ENCODE measurements at regions not wholly inside any gene's neighbourhood (a gene's known extent, or its start where the extent isn't known, plus 50 kb on each side); places are given as distances from the start of the nearest gene placed in this dataset.

DNA sequence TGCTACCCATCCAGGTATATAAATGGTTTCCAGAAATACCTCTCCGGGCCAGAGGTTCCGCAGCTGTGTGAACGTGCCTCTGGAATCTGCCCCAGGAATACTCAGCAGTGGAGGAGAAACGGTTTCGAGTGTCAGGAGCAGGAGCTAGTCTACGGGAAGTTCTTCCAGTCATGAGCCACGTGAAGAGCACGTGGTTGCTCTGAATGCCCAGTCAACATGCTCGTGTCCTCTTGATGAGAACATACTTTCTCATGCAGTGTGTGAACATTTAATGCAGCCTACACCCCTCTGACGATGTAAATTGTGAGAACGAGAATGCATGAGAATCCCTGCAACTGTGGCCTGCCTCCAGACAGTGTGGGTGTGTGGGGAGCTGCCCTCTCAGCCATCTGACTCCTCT, 277.0 kb upstream of the SHH start:
- TF ChIP-seq EP300 (IDR thresholded peaks at IDR 0.05) (no peak), CTCF (IDR thresholded peaks at IDR 0.05) (no peak), POLR2A (IDR thresholded peaks at IDR 0.05) (no peak)

Data from ovary (tissue), 3 donors.